ENCODE measurements at regions not wholly inside any gene's neighbourhood (a gene's known extent, or its start where the extent isn't known, plus 50 kb on each side); places are given as distances from the start of the nearest gene placed in this dataset.

- no peak for DNase-seq (ENCODE audit: low read depth)
These were observed 385.6 kb downstream of the GRIN2B start for GRCh38 chr12:13595536-13596443.

- DNase-seq (ENCODE audit: low read depth), result no peak
These were observed 386.5 kb downstream of the GRIN2B start for GRCh38 chr12:13594731-13595514.

DNA sequence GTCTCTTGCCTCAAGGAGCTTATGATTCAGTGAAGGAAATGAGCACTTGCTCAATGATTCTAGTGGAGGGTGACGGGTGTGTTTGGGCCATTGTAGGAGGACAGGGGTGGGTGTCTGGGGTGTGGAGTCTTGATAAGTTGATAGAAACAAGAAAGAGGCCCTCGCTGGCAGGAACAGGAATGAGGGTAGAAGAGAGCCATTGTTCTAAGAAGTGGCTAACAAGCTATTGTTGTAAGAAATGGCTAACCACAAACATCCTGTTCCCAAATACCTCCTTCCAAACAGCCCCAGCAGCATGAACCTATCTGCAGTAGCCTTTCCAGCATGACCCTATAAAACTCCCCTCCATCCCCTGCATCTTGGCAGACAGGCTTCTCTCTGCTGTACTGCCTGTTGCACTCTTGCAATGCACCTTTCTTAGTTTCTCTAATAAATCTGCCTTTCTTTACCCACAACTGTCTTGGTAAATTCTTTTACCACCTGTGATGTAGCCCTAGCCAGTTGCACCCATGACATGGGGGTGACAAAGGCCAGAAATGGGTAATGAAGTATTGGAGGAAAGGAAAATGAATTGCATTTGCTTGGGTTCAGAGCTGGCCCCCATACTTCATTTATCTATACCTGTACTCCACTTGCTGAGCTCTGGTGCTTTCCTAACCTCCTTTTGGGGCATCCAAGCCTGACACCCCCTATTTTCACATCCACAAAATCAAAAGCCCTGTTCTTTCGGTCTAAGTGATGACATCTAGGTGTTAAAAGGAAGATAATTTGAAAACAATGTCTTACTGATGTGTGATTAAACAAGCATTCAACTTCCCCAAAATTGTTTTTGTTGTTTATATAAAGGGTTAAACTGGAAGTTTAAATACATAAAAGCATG is 389.1 kb downstream of the GRIN2B start:
- DNase-seq (ENCODE audit: low read depth), result no peak

DNA sequence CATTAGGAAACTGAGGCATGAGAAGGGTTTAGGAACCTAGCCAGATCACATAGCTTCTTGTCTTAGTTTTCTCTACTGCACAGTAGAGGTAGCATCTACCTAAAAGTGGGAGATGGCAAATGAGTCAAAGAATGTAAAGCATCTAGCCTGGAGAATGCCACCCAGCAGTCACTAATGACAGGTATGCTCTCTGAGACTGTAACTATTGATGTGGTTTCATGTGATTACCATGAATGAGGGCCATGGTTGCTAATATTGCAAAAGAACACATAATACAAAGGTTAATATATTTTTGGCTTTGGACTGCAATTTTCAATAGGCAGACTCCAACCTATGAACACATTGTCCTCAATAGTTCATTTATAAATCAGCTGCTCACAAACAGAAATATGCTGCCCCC is 389.9 kb downstream of the GRIN2B start:
- no peak for DNase-seq (ENCODE audit: low read depth)

DNA sequence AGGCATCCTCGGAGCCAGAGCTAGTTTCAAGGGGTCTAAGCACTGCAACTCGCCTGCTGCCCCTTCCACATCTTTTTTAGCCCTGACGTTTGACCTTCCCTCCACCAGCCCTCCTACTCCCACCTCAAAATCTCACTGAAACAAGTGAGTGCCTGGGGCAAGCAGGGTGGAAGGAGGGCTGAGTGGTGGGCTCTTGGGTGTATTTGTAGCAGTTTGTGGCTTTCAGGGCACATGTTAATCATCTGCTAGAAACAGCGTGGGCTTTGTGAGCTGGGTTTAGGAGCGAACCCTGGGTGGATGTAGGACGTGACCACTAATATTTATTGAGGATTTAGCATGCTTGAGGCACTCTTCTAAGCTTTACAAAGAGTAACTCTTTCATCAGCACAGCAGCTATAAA is 390.3 kb downstream of the GRIN2B start:
- DNase-seq (ENCODE audit: low read depth), result no peak

DNA sequence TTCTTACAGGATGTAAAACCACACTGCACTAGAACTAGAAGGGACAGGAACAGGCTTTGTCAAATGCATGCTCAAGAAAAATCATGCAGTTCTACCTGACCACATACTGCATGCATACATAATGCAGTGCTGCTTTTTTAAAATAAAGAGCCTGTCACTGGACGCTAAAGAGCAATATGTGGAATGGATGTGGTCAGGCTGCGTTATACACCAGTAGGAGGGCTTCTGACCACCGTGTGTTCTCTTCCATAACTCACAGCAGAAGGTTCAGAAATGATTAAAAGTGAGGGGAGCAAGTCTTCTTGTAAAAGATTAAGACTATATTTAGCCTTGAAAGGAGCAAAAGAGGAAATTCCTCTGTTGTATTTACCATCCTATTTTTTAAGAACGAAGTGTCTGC is 392.0 kb downstream of the EMP1 start:
- DNase-seq (ENCODE audit: low read depth), result no peak

- DNase-seq (ENCODE audit: low read depth), result no peak
These were observed 391.3 kb downstream of the EMP1 start for GRCh38 chr12:13587721-13588390.

GRCh38 chr12:13586361-13586760 is 389.8 kb downstream of the EMP1 start:
- DNase-seq (ENCODE audit: low read depth), result no peak

DNA sequence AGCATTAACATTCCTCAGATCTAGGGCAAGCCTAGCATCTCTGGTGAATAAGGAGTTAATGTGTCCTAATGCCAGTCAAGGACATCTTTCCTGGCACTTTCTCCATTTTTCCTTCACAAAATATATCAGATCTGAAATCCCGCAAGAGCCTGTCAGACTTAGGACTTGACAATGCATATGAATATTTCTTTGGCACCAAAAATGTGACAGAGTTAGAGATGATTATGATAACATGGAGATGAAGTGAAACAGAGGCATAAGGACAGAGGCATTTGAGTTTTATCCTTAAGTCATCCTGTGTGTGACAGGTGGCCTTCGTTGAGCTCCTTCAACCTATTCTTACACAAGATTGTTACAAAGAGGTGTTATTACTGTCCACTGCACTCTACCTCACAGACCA is 388.0 kb downstream of the EMP1 start:
- DNase-seq (ENCODE audit: low read depth), result no peak

DNA sequence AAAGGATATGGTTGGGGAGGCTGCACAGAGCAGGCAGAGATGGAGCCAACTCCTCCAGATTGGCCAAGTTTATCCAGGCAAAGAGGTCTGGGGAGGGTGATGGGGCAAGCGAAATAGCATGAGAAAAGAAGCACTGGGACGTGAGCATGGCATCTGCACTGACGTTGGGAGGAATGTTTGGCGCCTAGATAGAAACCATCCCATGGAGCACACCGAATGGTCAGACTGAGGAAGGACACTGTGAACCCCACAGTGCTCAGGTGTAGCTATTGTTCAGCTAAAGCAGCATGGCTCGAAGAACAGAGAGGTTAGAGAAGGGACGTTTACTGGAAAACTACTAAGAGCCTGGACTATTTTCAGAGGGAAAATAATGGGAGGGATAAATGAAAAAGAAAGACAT is 387.1 kb downstream of the EMP1 start:
- DNase-seq (ENCODE audit: low read depth), result no peak

GRCh38 chr12:13582421-13582820 is 385.9 kb downstream of the EMP1 start:
- DNase-seq (ENCODE audit: low read depth), result no peak

- no peak for DNase-seq (ENCODE audit: low read depth)
These were observed 384.5 kb downstream of the EMP1 start for GRCh38 chr12:13581031-13581430.

DNA sequence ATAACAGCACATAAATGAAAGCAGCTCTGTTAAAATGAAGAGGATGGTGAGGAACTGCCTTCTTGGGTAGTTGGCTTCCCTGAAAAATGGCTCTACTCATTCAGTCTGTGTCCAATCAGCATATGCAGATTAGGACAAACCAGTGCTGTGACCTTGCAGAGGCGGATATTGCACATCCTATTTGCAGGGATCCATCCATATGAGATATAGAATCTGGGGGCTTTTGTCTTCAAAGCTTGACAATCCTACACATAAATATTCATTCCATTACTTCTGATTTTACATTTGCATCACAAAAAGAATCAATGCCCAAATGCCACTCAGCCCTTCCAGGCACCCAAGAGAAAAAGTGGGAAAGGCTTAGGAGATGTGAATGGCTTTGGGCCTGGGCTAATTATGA is 383.7 kb downstream of the EMP1 start:
- no peak for DNase-seq (ENCODE audit: low read depth)

- DNase-seq (ENCODE audit: low read depth), result no peak
These were observed 380.5 kb downstream of the EMP1 start for GRCh38 chr12:13576935-13577500.

- DNase-seq (ENCODE audit: low read depth), result no peak
These were observed 377.3 kb downstream of the EMP1 start for GRCh38 chr12:13573698-13574321.

GRCh38 chr12:13571035-13571434 is 374.5 kb downstream of the EMP1 start:
- no peak for DNase-seq (ENCODE audit: low read depth)

DNA sequence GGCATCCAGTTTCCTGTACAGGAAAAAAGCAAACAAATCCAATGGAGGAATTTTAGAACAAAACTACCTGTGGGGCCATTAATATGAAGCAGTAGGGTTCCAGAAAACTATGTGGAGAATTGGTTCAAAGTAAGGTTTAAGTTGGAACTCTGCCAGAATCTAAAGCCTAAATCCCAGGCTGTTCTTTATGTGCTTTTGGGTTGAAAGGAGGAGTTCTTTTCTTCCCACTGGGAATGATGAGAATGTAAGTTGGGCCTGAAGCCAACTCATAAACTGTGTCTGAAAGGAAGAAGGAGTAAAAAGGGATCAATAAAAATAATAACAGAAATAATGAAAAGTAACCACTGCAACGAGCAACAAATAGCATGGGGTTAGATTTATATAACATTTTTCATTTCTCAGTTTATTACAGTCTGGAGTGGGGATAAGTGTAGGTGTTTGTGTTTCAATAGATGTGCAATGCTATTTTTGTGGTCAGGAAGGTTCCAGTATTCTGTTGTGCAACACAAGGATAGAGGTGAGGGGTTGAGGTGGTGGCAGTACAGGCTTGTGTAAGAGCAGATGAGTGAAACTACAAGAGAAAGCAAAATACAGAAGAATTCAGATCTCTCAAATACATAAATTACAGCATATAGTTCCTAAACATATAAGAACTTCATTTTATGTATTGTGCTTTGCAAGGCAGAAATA is 373.6 kb downstream of the EMP1 start:
- no peak for DNase-seq (ENCODE audit: low read depth)

GRCh38 chr12:13566292-13566691 is 369.8 kb downstream of the EMP1 start:
- DNase-seq (ENCODE audit: low read depth), result no peak

DNA sequence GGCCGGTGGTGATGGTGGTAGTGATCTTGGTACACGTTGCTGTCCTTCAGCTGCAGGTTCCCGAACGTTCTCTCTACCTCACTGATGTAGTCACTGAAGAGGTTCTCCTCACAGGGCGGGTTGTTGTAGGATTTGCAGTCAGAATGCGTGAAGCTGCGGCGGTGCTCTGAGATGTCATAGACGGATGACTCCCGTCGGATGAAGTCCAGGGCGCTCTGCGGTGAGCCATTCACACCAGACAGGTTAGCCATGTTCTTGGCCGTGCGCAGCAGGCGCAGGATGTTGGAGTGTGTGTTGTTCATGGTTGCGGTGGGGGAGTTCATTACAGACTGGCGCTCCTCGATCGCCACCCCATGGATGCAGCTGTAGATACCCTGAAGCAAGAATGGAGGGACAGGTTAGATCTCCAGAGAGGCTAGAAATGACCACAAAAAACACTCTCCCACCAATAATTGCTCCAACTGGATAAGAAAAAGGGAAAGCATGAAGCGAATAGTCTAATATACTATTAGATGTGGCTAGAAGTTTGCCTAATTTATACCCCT is 367.8 kb downstream of the EMP1 start:
- DNase-seq (ENCODE audit: low read depth), result no peak

GRCh38 chr12:13563743-13564125 is 367.2 kb downstream of the EMP1 start:
- DNase-seq (ENCODE audit: low read depth), result no peak

Data from activated T-helper 9 cell treated with anti-CD3 and anti-CD28 coated beads, Interleukin-2, amount 50 U/mL, for 16 hours (primary cell).